LNCAP (cell line): ENCODE measurements at regions not wholly inside any gene's neighbourhood (a gene's known extent, or its start where the extent isn't known, plus 50 kb on each side); places are given as distances from the start of the nearest gene placed in this dataset.

Source experiments
- TF ChIP-seq, protein P1 (sequence below): fragments of 450-650 bp; IDR thresholded peaks from 2 replicates; pipeline ENCODE4 v1.5.1; 2017; ENCODE audit warnings: mild to moderate bottlenecking

DNA sequence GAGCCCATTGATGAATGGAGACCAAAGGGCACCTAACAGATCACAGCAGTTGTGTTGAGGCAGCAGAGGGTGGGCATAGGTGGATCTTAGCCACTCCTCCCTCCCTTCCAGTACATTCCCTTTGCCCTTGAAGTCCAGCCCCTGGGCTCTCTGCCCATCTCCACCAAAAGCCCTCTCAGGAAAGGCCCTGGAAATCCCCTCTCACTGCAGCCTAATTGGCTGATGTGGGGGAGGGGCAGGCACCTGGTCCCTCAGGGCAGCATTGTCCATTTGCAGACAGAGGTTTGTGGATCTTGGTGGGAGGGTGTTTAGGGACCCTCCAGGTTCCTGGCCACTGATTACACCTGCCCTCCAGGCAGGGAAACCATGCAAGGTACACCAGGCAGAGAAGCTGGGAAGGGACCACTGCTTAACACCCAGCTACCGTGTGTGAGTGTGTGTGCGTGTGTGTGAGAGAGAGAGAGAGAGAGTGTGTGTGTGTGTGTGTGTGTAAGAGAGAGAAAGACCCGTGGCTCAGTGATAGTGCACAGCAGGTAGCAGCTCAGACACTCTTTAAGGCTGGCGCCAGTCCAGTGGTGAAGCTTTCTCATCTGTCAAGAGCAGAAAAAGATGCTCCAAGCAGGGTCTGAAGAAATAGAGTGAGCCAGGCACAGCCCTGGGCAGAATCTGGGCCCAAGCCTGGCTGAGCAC, 71.1 kb downstream of the MATN1 start:
- TF ChIP-seq, protein P1, sequence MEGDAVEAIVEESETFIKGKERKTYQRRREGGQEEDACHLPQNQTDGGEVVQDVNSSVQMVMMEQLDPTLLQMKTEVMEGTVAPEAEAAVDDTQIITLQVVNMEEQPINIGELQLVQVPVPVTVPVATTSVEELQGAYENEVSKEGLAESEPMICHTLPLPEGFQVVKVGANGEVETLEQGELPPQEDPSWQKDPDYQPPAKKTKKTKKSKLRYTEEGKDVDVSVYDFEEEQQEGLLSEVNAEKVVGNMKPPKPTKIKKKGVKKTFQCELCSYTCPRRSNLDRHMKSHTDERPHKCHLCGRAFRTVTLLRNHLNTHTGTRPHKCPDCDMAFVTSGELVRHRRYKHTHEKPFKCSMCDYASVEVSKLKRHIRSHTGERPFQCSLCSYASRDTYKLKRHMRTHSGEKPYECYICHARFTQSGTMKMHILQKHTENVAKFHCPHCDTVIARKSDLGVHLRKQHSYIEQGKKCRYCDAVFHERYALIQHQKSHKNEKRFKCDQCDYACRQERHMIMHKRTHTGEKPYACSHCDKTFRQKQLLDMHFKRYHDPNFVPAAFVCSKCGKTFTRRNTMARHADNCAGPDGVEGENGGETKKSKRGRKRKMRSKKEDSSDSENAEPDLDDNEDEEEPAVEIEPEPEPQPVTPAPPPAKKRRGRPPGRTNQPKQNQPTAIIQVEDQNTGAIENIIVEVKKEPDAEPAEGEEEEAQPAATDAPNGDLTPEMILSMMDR, result no peak

DNA sequence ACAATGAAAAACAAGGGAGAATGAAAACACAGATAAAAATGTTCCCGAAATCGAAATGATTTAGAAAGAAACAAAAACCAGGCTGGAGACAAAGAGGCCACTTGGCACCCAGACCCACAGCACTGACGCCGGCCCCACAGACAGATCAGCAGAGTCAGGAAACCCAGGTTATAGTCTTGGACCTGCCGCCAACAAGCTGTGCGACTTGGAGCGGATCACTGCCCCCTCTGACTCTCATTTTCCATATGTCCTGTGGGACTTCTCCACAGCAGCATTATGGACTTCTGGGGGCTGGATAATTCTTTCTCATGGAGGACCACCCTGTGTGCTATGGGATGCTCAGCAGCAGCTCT, 72.4 kb downstream of the MATN1 start:
- TF ChIP-seq, protein P1, result no peak

DNA sequence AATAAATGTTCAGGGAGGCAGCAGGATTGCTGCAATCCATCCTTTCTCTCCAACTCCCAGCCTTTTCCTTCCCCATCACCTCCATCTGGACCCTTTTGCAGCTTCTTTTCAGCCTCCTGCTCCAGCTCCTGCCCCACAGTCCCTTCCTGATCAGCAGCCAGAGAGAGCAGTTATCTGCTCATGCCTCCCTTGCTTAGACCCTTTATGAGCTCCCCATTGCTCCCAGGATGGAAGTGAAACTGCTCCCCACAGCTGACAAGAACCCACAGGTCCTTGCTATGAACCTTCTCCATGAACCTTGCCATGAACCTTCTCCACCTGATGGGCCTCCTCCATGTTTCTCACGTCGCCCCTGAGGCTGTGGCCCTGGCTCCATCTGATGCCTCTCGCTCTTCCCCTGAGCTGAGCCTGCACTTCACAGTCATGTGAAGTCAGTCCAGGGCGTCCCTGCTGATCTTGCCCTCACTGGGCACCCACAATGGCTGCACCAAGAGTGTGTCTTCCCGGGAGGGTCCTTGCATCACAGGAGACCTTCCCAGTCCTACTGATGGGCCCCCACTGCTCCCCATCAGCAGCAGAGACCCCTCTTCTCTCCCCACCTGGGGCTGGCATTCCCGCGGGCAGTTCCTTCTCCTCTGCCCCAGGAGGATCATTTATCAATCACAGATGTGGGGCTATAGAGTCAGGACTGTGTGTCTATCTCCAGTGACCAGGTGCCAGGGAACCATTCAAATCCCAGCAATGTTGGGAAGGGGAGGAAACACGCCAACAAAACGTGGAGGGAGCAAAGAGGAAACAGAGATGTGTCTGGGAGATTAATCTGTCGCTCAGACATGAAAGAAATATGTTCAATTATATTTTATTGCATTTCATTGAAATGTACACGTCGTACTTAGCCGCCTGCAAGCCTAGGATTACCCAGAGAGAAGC, 73.1 kb downstream of the MATN1 start:
- TF ChIP-seq, protein P1, result no peak

DNA sequence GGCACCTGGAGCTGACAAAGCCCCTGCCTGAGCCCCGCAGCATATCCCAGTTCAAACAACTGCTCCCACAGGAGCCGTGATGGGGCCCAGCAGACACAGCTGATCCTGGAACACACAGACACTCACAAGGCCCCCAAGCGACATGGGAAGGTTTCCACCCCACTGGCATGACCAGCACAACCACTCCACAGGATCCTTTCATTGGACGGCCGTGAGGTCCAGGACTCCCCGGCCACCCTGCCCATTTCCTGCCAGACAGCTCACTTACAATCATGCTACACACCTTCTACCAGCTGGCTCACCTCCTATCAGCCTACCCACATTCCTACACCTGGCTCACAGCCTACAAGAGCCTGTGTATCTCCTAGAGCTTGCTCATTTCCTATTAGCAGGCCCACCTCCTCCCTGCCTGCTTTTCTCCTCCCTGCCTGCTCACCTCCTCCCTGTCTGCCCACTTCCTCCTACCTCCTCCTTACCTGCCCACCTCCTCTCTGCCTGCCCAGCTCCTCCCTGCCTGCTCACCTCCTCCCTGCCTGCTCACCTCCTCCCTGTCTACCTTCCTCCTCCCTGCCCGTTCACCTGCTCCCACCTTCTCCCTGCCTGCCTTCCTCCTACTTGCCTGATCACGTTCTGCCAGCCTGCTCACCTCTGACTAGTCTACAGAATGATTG, 73.9 kb downstream of the MATN1 start:
- TF ChIP-seq, protein P1, result no peak

DNA sequence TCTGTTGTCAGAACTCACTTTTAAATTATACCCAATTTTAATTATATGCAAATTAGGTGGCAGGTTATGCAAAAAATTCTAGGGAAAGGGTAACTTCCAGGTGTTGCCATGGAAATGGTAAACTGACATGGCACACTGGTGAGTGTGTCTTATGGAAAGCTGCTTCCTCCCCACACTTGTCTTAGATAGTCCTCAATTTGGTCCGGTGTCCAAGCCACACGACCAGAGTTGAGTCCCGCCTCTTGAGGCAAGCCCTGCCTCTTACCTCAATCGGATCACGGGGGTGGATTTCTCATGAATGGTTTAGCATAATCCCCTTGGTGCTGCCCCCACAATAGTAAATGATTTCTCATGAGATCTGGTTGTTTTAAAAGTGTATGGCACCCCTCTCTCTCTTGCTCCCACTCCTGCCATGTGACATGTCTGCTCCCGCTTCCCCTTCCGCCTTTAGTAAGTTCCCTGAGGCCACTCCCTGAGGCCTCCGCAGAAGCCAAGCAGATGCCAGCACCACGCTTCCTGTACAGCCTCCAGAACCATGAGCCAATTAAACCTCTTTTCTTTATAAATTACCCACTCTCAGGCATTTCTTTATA, 74.9 kb downstream of the MATN1 start:
- TF ChIP-seq, protein P1, result no peak

DNA sequence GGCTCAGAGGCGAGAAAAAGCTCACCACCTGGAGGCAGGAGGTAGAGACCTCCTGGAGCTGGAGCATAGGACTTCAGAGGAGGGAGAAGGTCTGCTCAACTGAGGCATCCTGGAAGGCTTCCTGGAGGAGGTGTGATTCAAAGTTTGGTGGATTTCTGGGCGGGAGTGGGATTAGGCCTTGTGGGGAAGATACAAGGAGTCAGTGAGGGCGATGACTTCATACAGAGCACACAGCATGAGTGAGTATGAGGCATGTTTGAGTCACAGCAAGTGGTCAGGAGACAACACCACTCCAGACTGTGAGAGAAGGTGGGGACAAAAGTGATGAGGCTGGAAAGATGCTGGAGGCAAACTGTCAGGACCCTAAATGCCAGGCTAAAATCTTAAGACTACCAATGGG, 77.6 kb downstream of the MATN1 start:
- TF ChIP-seq, protein P1, result no peak

DNA sequence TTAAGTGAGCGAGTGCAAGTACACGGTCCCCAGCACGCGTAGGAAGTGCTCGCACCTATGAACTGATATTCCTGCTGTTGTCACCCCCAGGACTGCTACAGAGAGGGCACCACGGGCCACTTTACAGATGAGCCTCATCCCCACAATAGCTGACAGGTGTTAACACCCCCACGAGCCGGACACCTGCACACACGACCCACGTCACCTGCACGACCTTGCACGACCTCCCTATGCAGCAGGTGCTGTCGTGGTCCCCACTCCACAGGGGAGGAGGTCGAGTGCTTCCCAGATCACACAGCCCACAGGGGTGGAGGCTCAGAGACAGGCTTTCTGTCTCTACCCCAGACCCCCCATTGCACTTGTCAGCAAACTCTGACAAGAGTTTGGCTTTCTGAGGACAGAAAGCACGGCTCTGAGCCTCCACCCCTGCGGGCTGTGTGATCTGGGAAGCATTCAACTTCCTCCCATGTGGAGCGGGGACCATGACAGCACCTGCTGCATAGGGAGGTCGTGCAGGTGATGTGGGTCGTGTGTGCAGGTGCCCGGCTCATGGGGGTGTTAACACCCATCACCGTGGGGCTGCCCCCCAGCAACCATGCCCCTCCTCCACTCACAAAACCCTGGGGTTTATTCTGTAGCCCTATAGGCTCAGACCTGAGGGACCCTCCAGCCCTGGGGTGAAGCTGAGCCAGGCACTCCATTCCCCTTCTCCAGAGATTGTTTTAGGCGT, 80.8 kb downstream of the MATN1 start:
- TF ChIP-seq, protein P1, result no peak
